Adrenal gland (tissue), 9 donors: ENCODE measurements at regions not wholly inside any gene's neighbourhood (a gene's known extent, or its start where the extent isn't known, plus 50 kb on each side); places are given as distances from the start of the nearest gene placed in this dataset.

Experiments used
- DNase-seq, 7 donors: peaks; one replicate each; pipeline ENCODE4 v3.0.0-alpha.2; 2019 to 2020
- H3K27ac ChIP-seq, 5 donors: fragments of 200-600 bp; sonication (generic) in 4 of 5; 1 replicate in 3 of 5; 2 replicates in 2 of 5; pipeline versions ENCODE4 v1.5.1 to v1.8.0; 2016 to 2020; ENCODE audit warnings: mild to moderate bottlenecking in 1 of 5
- H3K27me3 ChIP-seq: fragments of 200-600 bp; 2 replicates; pipeline ENCODE4 v1.8.0; 2021
- H3K36me3 ChIP-seq, 2 donors: fragments of 200-600 bp; replicated peaks in 1 of 2; 1 replicate in 1 of 2; 2 replicates in 1 of 2; pipeline versions ENCODE4 v1.5.1 to v1.8.0; 2018 to 2022
- H3K4me1 ChIP-seq, 2 donors: fragments of 200-600 bp; replicated peaks in 1 of 2; 1 replicate in 1 of 2; 2 replicates in 1 of 2; pipeline versions ENCODE4 v1.5.1 to v1.8.0; 2018 to 2021
- H3K4me3 ChIP-seq, 4 donors: fragments of 200-600 bp; sonication (generic) in 3 of 4; one replicate each; pipeline ENCODE4 v1.5.1; 2016 to 2018
- H3K9me3 ChIP-seq, 3 donors: fragments of 200-600 bp; sonication (generic) in 1 of 3; replicated peaks in 1 of 3; 1 replicate in 2 of 3; 2 replicates in 1 of 3; pipeline versions ENCODE4 v1.5.1 to v1.8.0; 2016 to 2021
- POLR2A ChIP-seq, 2 donors: fragments of 450-650 bp; IDR thresholded peaks; one replicate each; pipeline ENCODE4 v1.6.1; 2017; ENCODE audit warnings: antibody characterized with exemption in 2 of 2, mild to moderate bottlenecking in 2 of 2, moderate library complexity in 1 of 2
- WGBS, 4 donors: extraction: QIAGEN DNeasy Blood & Tissue Kit in 2 of 4; methylation state at CpG; one replicate each; pipeline versions ENCODE4 v1.1.5 to v1.1.7; 2013 to 2017; 5-methylcytosine and 5-hydroxymethylcytosine counted together
- intact Hi-C, 2 donors: fragments of 100-400 bp; cut with DNase I; formaldehyde crosslinking; loops; one replicate each; pipeline versions ENCODE4 v1.14.1 to v1.15.0; 2022 to 2023
- TF ChIP-seq, protein P1 (sequence below), 6 experiments: fragments of 450-650 bp in 4 of 6; fragments of 200-600 bp in 2 of 6; sonication (generic) in 1 of 6; IDR thresholded peaks; 1 replicate in 5 of 6; 2 replicates in 1 of 6; pipeline versions ENCODE4 v1.5.1 to v1.8.0; 2016 to 2021; ENCODE audit warnings: antibody characterized with exemption in 6 of 6, mild to moderate bottlenecking in 2 of 6, moderate library complexity in 1 of 6
- donor health status: healthy with polysubstance abuse.
- donor health status: Bipolar disorder and iron deficiency.
- donor health status: DM: yes; HTN: yes; CAD: no.
- donor health status: DM: no; HTN: no; CAD: no.
- donor health status: DM: no; HTN: no; CAD: no.

GRCh38 chr9:115657695-115658094 is 495.9 kb upstream of the PAPPA start:
- TF ChIP-seq, protein P1, sequence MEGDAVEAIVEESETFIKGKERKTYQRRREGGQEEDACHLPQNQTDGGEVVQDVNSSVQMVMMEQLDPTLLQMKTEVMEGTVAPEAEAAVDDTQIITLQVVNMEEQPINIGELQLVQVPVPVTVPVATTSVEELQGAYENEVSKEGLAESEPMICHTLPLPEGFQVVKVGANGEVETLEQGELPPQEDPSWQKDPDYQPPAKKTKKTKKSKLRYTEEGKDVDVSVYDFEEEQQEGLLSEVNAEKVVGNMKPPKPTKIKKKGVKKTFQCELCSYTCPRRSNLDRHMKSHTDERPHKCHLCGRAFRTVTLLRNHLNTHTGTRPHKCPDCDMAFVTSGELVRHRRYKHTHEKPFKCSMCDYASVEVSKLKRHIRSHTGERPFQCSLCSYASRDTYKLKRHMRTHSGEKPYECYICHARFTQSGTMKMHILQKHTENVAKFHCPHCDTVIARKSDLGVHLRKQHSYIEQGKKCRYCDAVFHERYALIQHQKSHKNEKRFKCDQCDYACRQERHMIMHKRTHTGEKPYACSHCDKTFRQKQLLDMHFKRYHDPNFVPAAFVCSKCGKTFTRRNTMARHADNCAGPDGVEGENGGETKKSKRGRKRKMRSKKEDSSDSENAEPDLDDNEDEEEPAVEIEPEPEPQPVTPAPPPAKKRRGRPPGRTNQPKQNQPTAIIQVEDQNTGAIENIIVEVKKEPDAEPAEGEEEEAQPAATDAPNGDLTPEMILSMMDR (IDR thresholded peaks at IDR 0.05) = no peak

DNA sequence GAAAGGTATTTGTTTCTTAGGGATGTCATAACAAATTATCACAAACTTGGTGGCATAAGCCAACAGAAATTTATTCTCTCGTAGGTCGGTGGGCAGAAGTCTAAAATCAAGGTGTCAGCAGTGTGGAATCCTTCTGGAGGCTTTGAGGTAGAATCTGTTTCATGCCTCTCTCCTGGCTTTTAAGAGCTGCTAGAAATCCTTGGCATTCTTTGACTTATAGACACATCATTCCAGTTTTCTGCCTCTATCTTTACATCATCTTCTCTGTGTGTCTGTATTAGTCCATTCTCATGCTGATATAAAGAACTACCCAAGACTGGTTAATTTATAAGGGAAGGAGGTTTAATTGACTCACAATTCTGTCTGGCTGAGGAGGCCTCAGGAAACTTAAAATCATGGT is 488.1 kb upstream of the PAPPA start:
- H3K4me3 ChIP-seq = no peak overlapping the region
- no peaks in the 10 kb centered on the region for H3K27me3 ChIP-seq
- no peak overlapping the region for H3K27ac ChIP-seq
- intact Hi-C loops = no loop called here
- H3K4me1 ChIP-seq = no peaks in the 10 kb centered on the region
- 70 to 87% (median 76%) methylated on average over 2 of the region's 2 CpGs for WGBS, 4 donors
- TF ChIP-seq POLR2A (IDR thresholded peaks at IDR 0.05) = no peak
- TF ChIP-seq, protein P1 (IDR thresholded peaks at IDR 0.05) = no peak
- no peak for DNase-seq
- no peaks in the 10 kb centered on the region for H3K9me3 ChIP-seq
- no peaks in the 10 kb centered on the region for H3K36me3 ChIP-seq

More at GRCh38 chr9:115657695-115658094, 495.9 kb upstream of the PAPPA start:
- Histone ChIP-seq H3K36me3 (no peaks in the 10 kb centered on the region), H3K4me1 (no peaks in the 10 kb centered on the region), H3K27me3 (no peaks in the 10 kb centered on the region), H3K27ac (no peak overlapping the region), H3K4me3 (no peak overlapping the region), H3K9me3 (peaks cover 0 to 8% (median 0%) of the 10 kb centered on the region in 3 donors)
- intact Hi-C loops = no loop called here
- 54 to 66% (median 59%) methylated on average over 2 of the region's 2 CpGs for WGBS, 4 donors
- DNase-seq = no peak

- Histone ChIP-seq H3K27ac (no peak overlapping the region), H3K9me3 (no peaks in the 10 kb centered on the region), H3K36me3 (no peaks in the 10 kb centered on the region), H3K27me3 (no peaks in the 10 kb centered on the region), H3K4me3 (no peak overlapping the region), H3K4me1 (no peaks in the 10 kb centered on the region)
- intact Hi-C loops = no loop called here
- TF ChIP-seq, protein P1 (IDR thresholded peaks at IDR 0.05) = no peak
- TF ChIP-seq POLR2A (IDR thresholded peaks at IDR 0.05) = no peak
- no peak for DNase-seq
- 68 to 93% (median 82%) methylated on average over 2 of the region's 2 CpGs for WGBS, 4 donors
Observed at GRCh38 chr9:115668521-115668920, 485.1 kb upstream of the PAPPA start.

DNA sequence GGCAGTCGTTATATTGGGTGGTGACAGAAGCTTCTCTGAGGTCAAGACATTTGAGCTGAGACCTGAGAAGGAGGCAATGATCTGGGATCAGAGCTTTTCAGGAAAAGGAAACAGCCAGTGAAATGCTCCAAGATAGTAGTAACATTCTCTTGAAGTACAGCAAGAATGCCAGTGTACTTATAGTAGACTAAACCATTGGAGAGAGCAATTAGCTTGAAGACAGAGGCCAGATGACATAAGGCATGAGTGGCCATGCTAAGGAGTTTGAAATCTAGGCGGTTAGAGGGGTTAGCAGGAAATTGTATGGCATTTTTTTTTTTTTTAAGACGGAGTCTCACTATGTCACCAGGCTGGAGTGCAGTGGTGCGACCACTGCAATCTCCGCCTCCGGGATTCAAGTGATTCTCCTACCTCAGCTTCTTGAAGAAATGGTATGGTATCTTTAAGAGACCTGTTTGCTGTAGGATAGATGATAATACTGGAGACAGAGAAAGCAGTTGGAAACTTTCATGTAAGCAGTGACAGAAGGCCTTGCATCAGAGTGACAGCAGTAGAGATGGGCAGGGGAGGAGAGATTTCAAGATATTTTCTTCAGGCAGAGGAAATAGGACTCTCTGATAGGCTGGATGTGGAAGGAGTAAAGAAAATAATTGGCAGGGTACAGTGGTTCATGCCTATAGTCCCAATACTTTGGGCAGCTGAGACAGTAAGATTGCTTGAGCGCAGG is 482.2 kb upstream of the PAPPA start:
- Histone ChIP-seq H3K4me1 (no peaks in the 10 kb centered on the region), H3K36me3 (no peaks in the 10 kb centered on the region), H3K27ac (no peak overlapping the region), H3K27me3 (no peaks in the 10 kb centered on the region), H3K9me3 (no peaks in the 10 kb centered on the region), H3K4me3 (no peak overlapping the region)
- no peak for DNase-seq
- TF ChIP-seq, protein P1 (IDR thresholded peaks at IDR 0.05) = no peak
- TF ChIP-seq POLR2A (IDR thresholded peaks at IDR 0.05) = no peak
- intact Hi-C loops = no loop called here
- WGBS, 4 donors = 74 to 86% (median 76%) methylated on average over 7 of the region's 7 CpGs
